Mammary epithelial cell (primary cell): ENCODE measurements at regions not wholly inside any gene's neighbourhood (a gene's known extent, or its start where the extent isn't known, plus 50 kb on each side); places are given as distances from the start of the nearest gene placed in this dataset.

Source experiments
- EZH2 ChIP-seq: IDR thresholded peaks from 2 replicates; pipeline ENCODE4 v1.6.1; 2012; ENCODE audit warnings: low read length, inconsistent platforms, borderline replicate concordance
- TF ChIP-seq, protein P1 (sequence below), 2 donors: IDR thresholded peaks in 1 of 2; conservative IDR thresholded peaks in 1 of 2; 2 replicates each; pipeline ENCODE4 v1.5.1; 2011 to 2012; ENCODE audit warnings: inconsistent platforms in 2 of 2, low read length in 2 of 2, mild to moderate bottlenecking in 2 of 2, control low read depth in 1 of 2, low read depth in 1 of 2; ENCODE audit not compliant: insufficient read depth in 1 of 2; ENCODE audit errors: extremely low read depth in 1 of 2

DNA sequence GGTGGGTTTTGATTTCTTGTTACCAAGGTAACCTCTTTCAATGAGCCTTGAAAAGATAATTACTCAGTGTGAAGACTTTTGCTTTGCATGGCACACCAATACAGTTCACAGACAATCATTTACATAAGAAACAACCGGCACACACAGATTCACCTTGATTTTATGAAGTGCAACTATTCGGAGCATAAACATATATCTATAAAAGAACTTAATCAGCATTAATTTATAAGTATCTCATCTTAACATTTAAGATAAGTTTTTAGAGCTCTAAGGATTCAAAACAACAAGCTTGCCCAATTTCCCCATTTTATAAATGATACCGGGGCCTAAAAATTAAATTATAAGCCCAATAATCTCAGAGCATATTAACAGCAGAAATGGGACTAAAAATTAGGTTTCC, 85.9 kb upstream of the PCSK2 start:
- TF ChIP-seq, protein P1, sequence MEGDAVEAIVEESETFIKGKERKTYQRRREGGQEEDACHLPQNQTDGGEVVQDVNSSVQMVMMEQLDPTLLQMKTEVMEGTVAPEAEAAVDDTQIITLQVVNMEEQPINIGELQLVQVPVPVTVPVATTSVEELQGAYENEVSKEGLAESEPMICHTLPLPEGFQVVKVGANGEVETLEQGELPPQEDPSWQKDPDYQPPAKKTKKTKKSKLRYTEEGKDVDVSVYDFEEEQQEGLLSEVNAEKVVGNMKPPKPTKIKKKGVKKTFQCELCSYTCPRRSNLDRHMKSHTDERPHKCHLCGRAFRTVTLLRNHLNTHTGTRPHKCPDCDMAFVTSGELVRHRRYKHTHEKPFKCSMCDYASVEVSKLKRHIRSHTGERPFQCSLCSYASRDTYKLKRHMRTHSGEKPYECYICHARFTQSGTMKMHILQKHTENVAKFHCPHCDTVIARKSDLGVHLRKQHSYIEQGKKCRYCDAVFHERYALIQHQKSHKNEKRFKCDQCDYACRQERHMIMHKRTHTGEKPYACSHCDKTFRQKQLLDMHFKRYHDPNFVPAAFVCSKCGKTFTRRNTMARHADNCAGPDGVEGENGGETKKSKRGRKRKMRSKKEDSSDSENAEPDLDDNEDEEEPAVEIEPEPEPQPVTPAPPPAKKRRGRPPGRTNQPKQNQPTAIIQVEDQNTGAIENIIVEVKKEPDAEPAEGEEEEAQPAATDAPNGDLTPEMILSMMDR (conservative IDR thresholded peaks at IDR 0.05 in 1 of 2, IDR thresholded peaks at IDR 0.05 in 1 of 2; ENCODE audit: extremely low read depth in 1 of 2, insufficient read depth in 1 of 2, low read depth in 1 of 2, low read length in 2 of 2): no peak
- no peak for TF ChIP-seq EZH2
